Esophagus muscularis mucosa (tissue), 4 donors: ENCODE measurements at regions not wholly inside any gene's neighbourhood (a gene's known extent, or its start where the extent isn't known, plus 50 kb on each side); places are given as distances from the start of the nearest gene placed in this dataset.

Experiments
- DNase-seq: peaks from one replicate; pipeline ENCODE4 v3.0.0-alpha.2; 2017; ENCODE audit errors: extremely low spot score
- H3K27ac ChIP-seq, 4 donors: fragments of 200-600 bp; sonication (generic); replicated peaks in 1 of 4; 1 replicate in 3 of 4; 2 replicates in 1 of 4; pipeline ENCODE4 v1.5.1; 2016 to 2019; ENCODE audit warnings: mild to moderate bottlenecking in 1 of 4
- H3K27me3 ChIP-seq, 4 donors: fragments of 200-600 bp; sonication (generic); one replicate each; pipeline versions ENCODE4 v1.5.1 to v1.6.0; 2016 to 2019
- H3K36me3 ChIP-seq, 4 donors: fragments of 200-600 bp; sonication (generic); one replicate each; pipeline ENCODE4 v1.5.1; 2016 to 2019
- H3K4me1 ChIP-seq, 4 donors: fragments of 200-600 bp; sonication (generic); one replicate each; pipeline ENCODE4 v1.5.1; 2016 to 2019
- H3K4me3 ChIP-seq, 4 donors: fragments of 200-600 bp; sonication (generic); 1 replicate in 2 of 4; 2 replicates in 2 of 4; pipeline ENCODE4 v1.5.1; 2016 to 2019; ENCODE audit warnings: mild to moderate bottlenecking in 4 of 4, moderate library complexity in 1 of 4
- H3K9me3 ChIP-seq, 4 donors: fragments of 200-600 bp; sonication (generic); 1 replicate in 3 of 4; 2 replicates in 1 of 4; pipeline ENCODE4 v1.5.1; 2016 to 2019
- EP300 ChIP-seq: sonication (generic); formaldehyde crosslinking; IDR thresholded peaks from one replicate; pipeline ENCODE4 v1.6.1; 2017; ENCODE audit warnings: antibody characterized with exemption
- POLR2A ChIP-seq: fragments of 450-650 bp; IDR thresholded peaks from one replicate; pipeline ENCODE4 v1.6.1; 2017; ENCODE audit warnings: antibody characterized with exemption, moderate library complexity, mild to moderate bottlenecking, low read depth
- POLR2AphosphoS5 ChIP-seq, 2 donors: sonication (generic); formaldehyde crosslinking; IDR thresholded peaks; one replicate each; pipeline ENCODE4 v1.6.1; 2017; ENCODE audit warnings: antibody characterized with exemption in 2 of 2
- WGBS: methylation state at CpG from one replicate; pipeline ENCODE4 v1.1.5; 2018; 5-methylcytosine and 5-hydroxymethylcytosine counted together
- intact Hi-C: fragments of 100-400 bp; cut with DNase I; formaldehyde crosslinking; loops from one replicate; pipeline ENCODE4 v1.15.1; 2023
- TF ChIP-seq, protein P1 (sequence below), 3 experiments: fragments of 200-600 bp in 2 of 3; fragments of 450-650 bp in 1 of 3; sonication (generic) in 2 of 3; IDR thresholded peaks; one replicate each; pipeline ENCODE4 v1.5.1; 2017 to 2019; ENCODE audit warnings: antibody characterized with exemption in 3 of 3, mild to moderate bottlenecking in 2 of 3, moderate library complexity in 1 of 3

DNA sequence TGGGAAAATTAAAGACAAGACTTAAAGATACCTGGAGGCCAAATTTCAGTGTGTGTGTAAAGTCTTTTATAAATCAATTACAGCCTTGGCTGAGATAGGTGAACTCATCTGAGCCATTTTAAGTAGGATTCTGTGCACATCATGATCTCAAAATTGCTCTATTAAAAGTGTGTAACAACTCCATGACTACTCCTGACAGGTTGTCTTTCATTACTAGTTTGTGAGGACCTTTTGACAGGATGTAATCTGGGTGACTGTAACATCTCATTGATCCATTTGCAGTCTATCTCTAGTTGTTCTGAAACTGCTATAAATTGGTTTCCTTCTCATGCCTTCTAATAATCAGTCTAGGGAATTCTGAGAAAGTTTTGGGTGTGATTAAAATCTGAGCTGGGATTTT is 753.3 kb downstream of the SLITRK5 start:
- H3K4me1 ChIP-seq: no peaks in the 10 kb centered on the region
- intact Hi-C loops: no loop called here
- peaks cover 0 to 13% (median 6%) of the 10 kb centered on the region in 4 donors for H3K9me3 ChIP-seq
- no peaks in the 10 kb centered on the region for H3K36me3 ChIP-seq
- DNase-seq: no peak
- no peak overlapping the region for H3K27ac ChIP-seq
- no peak overlapping the region for H3K4me3 ChIP-seq
- no peak for TF ChIP-seq POLR2AphosphoS5 (IDR thresholded peaks at IDR 0.05)
- no peak for TF ChIP-seq EP300
- TF ChIP-seq, protein P1, sequence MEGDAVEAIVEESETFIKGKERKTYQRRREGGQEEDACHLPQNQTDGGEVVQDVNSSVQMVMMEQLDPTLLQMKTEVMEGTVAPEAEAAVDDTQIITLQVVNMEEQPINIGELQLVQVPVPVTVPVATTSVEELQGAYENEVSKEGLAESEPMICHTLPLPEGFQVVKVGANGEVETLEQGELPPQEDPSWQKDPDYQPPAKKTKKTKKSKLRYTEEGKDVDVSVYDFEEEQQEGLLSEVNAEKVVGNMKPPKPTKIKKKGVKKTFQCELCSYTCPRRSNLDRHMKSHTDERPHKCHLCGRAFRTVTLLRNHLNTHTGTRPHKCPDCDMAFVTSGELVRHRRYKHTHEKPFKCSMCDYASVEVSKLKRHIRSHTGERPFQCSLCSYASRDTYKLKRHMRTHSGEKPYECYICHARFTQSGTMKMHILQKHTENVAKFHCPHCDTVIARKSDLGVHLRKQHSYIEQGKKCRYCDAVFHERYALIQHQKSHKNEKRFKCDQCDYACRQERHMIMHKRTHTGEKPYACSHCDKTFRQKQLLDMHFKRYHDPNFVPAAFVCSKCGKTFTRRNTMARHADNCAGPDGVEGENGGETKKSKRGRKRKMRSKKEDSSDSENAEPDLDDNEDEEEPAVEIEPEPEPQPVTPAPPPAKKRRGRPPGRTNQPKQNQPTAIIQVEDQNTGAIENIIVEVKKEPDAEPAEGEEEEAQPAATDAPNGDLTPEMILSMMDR (IDR thresholded peaks at IDR 0.05): no peak
- no peak for TF ChIP-seq POLR2A
- no peaks in the 10 kb centered on the region for H3K27me3 ChIP-seq

DNA sequence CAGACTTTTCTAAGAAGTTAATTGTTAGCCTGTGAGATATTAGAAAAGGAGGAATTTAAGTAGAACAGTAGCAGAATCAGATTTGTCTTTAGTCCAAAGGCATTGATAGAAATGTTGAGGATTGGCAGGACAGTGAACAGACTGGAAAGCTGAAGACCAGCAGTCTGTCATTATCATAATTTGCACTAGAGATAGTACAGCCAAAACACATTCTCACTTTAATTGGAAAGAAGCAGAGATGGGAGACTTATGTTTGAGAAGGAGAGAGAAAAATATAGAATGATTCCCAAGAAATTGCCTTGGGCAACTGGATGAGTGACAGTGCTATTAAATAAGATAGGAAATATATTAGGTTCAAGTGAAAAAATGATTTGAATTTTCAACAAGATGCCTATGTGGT is 755.5 kb downstream of the SLITRK5 start:
- TF ChIP-seq EP300 (no peak), POLR2A (no peak), POLR2AphosphoS5 (IDR thresholded peaks at IDR 0.05) (no peak)
- TF ChIP-seq, protein P1 (IDR thresholded peaks at IDR 0.05): no peak
- Histone ChIP-seq H3K4me3 (no peak overlapping the region), H3K27ac (no peak overlapping the region), H3K27me3 (no peaks in the 10 kb centered on the region), H3K36me3 (no peaks in the 10 kb centered on the region), H3K4me1 (no peaks in the 10 kb centered on the region), H3K9me3 (peaks cover 0 to 13% (median 6%) of the 10 kb centered on the region in 4 donors)
- intact Hi-C loops: no loop called here
- DNase-seq: no peak

DNA sequence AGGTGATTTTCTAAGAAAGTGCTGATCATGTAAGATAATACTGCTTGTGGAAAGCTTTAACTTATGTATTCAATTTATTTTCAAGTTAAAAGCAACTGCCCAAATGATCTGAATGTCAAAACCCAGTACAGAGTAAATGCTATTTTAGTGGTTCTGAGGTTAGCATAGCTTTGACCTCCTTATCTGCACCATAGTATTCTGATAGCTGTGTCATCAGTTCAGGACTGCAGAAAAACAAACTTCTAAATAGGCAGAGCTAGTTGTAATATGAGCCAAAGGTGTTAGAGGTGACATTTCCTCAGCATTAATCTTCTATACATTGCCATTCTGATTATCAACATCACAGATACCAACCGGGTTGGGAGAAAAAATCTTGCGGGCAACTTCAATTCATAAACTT is 758.7 kb downstream of the SLITRK5 start:
- intact Hi-C loops: no loop called here
- H3K4me1 ChIP-seq: no peaks in the 10 kb centered on the region
- no peak overlapping the region for H3K4me3 ChIP-seq
- no peak overlapping the region for H3K27ac ChIP-seq
- H3K9me3 ChIP-seq: peaks cover 0 to 15% (median 7%) of the 10 kb centered on the region in 4 donors
- 54% methylated on average over 2 of the region's 2 CpGs for WGBS
- H3K27me3 ChIP-seq: no peaks in the 10 kb centered on the region
- TF ChIP-seq POLR2A (no peak), POLR2AphosphoS5 (IDR thresholded peaks at IDR 0.05) (no peak), EP300 (no peak)
- no peak for DNase-seq
- no peaks in the 10 kb centered on the region for H3K36me3 ChIP-seq

DNA sequence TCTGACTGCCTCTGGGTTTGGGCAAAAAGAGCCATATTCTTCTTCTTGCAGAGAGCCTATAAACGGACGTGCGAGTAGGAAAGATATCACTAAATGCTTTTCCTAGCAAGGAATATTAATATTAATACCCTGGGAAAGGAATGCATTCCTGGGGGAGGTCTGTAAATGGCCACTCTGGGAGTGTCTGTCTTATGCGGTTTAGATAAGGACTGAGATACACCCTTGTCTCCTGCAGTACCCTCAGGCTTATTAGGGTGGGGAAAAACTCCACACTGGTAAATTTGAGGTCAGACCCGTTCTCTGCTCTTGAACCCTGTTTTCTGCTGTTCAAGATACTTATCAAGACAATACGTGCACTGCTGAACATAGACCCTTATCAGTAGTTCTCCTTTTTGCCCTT is 763.8 kb downstream of the SLITRK5 start:
- H3K36me3 ChIP-seq: no peaks in the 10 kb centered on the region
- TF ChIP-seq, protein P1 (IDR thresholded peaks at IDR 0.05): no peak
- TF ChIP-seq POLR2AphosphoS5 (IDR thresholded peaks at IDR 0.05) (no peak), POLR2A (no peak), EP300 (no peak)
- intact Hi-C loops: no loop called here
- H3K4me3 ChIP-seq: no peak overlapping the region
- 83% methylated on average over 6 of the region's 6 CpGs for WGBS
- H3K4me1 ChIP-seq: no peaks in the 10 kb centered on the region
- no peak for DNase-seq
- H3K27me3 ChIP-seq: no peaks in the 10 kb centered on the region
- no peak overlapping the region for H3K27ac ChIP-seq
- H3K9me3 ChIP-seq: peaks cover 0 to 8% (median 2%) of the 10 kb centered on the region in 4 donors

DNA sequence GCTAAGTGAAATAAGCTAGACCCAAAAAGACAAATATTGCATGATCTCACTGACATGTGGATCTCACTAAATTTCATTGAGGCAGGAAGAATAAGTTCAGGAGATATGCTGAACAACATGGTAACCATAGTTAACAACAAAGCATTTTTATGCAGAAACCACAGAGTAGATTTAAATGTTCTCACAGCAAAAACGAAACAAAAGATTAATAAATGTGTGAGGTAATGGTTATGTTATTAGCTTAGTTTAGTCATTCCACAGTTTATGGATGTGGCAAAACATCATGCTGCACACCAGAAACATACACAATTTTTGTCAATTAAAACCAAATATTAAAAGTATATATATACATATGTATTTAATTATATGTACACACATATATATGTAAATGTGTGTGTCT is 765.8 kb downstream of the SLITRK5 start:
- TF ChIP-seq POLR2A: no peak
- TF ChIP-seq, protein P1 (IDR thresholded peaks at IDR 0.05): no peak
- WGBS: 70% methylated on average over 1 of the region's 1 CpG
- intact Hi-C loops: no loop called here
- Histone ChIP-seq H3K27ac (no peak overlapping the region), H3K27me3 (no peaks in the 10 kb centered on the region), H3K36me3 (no peaks in the 10 kb centered on the region), H3K4me1 (no peaks in the 10 kb centered on the region), H3K9me3 (peaks cover 0 to 8% (median 2%) of the 10 kb centered on the region in 4 donors), H3K4me3 (no peak overlapping the region)
- no peak for DNase-seq
